ENCODE measurements at regions not wholly inside any gene's neighbourhood (a gene's known extent, or its start where the extent isn't known, plus 50 kb on each side); places are given as distances from the start of the nearest gene placed in this dataset.

- Histone ChIP-seq H2AFZ (ENCODE audit: low read length) (no peak overlapping the region), H3K4me2 (ENCODE audit: insufficient read depth in 1 of 2, low read depth in 2 of 2, low read length in 2 of 2) (no peak overlapping the region), H2BK120ac (replicated peaks; ENCODE audit: low read depth, low read length) (no peak overlapping the region), H4K8ac (ENCODE audit: extremely low read depth, insufficient read depth, low read length) (no peak overlapping the region), H3K4me3 (ENCODE audit: extremely low read depth in 1 of 4, insufficient read depth in 2 of 4, low read depth in 3 of 4, low read length in 4 of 4) (no peak overlapping the region), H3K4ac (replicated peaks; ENCODE audit: insufficient read length, low read depth, low read length) (no peak overlapping the region), H3K14ac (ENCODE audit: insufficient read length) (no peak overlapping the region), H3K18ac (ENCODE audit: extremely low read depth, low read length) (no peak overlapping the region), H2BK15ac (ENCODE audit: low read length) (no peak overlapping the region), H3K36me3 (ENCODE audit: control insufficient read depth in 2 of 4, insufficient read depth in 4 of 4, low read length in 3 of 4) (no peaks in the 10 kb centered on the region), H3K4me1 (replicated peaks in 1 of 4; ENCODE audit: control insufficient read depth in 3 of 4, insufficient read depth in 4 of 4, low read length in 3 of 4) (0 out of 7 replicates have a peak, but pooled peaks cover 0 to 3% (median 0%) of the 10 kb centered on the region in 4 experiments), H3K23ac (ENCODE audit: insufficient read length) (no peak overlapping the region), H3K9me3 (ENCODE audit: insufficient read depth in 2 of 2, low read depth in 1 of 2, low read length in 1 of 2) (no peaks in the 10 kb centered on the region), H3K56ac (replicated peaks; ENCODE audit: insufficient read length, low read depth, low read length) (no peak overlapping the region), H2AK5ac (ENCODE audit: low read depth, low read length) (no peak overlapping the region), H4K20me1 (replicated peaks in 1 of 2; ENCODE audit: control insufficient read depth in 1 of 2, insufficient read depth in 2 of 2, low read length in 2 of 2) (no peaks in the 10 kb centered on the region), H3K27me3 (replicated peaks in 1 of 4; ENCODE audit: control insufficient read depth in 3 of 4, extremely low read depth in 1 of 4, insufficient read depth in 3 of 4, low read length in 3 of 4) (no peaks in the 10 kb centered on the region), H2BK20ac (ENCODE audit: low read length) (no peak overlapping the region), H4K91ac (replicated peaks; ENCODE audit: insufficient read length, low read length) (no peak overlapping the region), H3K79me1 (ENCODE audit: low read depth, low read length) (no peaks in the 10 kb centered on the region), H3K9ac (replicated peaks in 1 of 4; ENCODE audit: extremely low read depth in 1 of 4, low read depth in 3 of 4, low read length in 3 of 4) (no peak overlapping the region), H3K27ac (ENCODE audit: low read depth, low read length) (no peak overlapping the region), H3K23me2 (ENCODE audit: low read depth, low read length) (no peaks in the 10 kb centered on the region), H2BK5ac (ENCODE audit: low read depth, low read length) (no peak overlapping the region), H4K5ac (ENCODE audit: insufficient read length, low read depth, low read length) (no peak overlapping the region), H3K79me2 (ENCODE audit: control insufficient read depth in 1 of 2, insufficient read depth in 2 of 2, low read length in 2 of 2) (no peaks in the 10 kb centered on the region), H2BK12ac (ENCODE audit: low read depth, low read length) (no peak overlapping the region)
- TF ChIP-seq GABPA (IDR thresholded peaks at IDR 0.05; ENCODE audit: borderline replicate concordance, insufficient read depth, low read length) (no peak), JUN (IDR thresholded peaks at IDR 0.05; ENCODE audit: low read depth, low read length) (no peak), BRCA1 (IDR thresholded peaks at IDR 0.05; ENCODE audit: low read depth, low read length) (no peak), SAP30 (IDR thresholded peaks at IDR 0.05; ENCODE audit: insufficient read depth, insufficient replicate concordance, low read length) (no peak), PHF8 (conservative IDR thresholded peaks at IDR 0.05; ENCODE audit: low read depth, low read length) (no peak), ZNF274 (IDR thresholded peaks at IDR 0.05; ENCODE audit: borderline replicate concordance, extremely low read depth, low read length) (no peak), HDAC2 (IDR thresholded peaks at IDR 0.05; ENCODE audit: borderline replicate concordance in 1 of 2, low read depth in 2 of 2, low read length in 2 of 2) (no peak)
- CTCF ChIA-PET (ENCODE audit: partially characterized antibody), result interaction anchor here (1.7 kb wide), 1 partner anchor 21 kb away, joined by 3 read pairs; no protein-coding TSS in a partner anchor
- no peak for DNase-seq (ENCODE audit: low read depth in 1 of 2, low spot score in 2 of 2)
- POLR2A ChIA-PET (ENCODE audit: partially characterized antibody), result no interaction called here
- FAIRE-seq, result no peak
- 74% methylated on average over 1 of the region's 1 CpG; no CpG with 5 or more reads in 1 of the 2 experiments for WGBS, 2 experiments (ENCODE audit: extremely low coverage in 1 of 2, insufficient coverage in 1 of 2, insufficient read length in 1 of 2, insufficient replicate concordance in 2 of 2, low coverage in 1 of 2, low lambda C conversion rate in 2 of 2, missing lambda C conversion rate in 1 of 2)
Measured at GRCh38 chr17:53971361-53971760, 148.6 kb downstream of the KIF2B start.
